ENCODE measurements at regions not wholly inside any gene's neighbourhood (a gene's known extent, or its start where the extent isn't known, plus 50 kb on each side); places are given as distances from the start of the nearest gene placed in this dataset.

- H3K4me3 ChIP-seq (ENCODE audit: low read depth, low read length) = no peak overlapping the region
- H3K27ac ChIP-seq (ENCODE audit: low read depth, low read length) = no peak overlapping the region
- TF ChIP-seq CTCF (IDR thresholded peaks at IDR 0.05; ENCODE audit: low read depth, low read length) = no peak
- no peaks in the 10 kb centered on the region; the same call in 1 of the 2 replicates for H3K9me3 ChIP-seq (ENCODE audit: control insufficient read depth, insufficient read depth, low read length)
- DNase-seq (ENCODE audit: low read depth, low spot score) = no peak
- peaks cover 3% of the 10 kb centered on the region for H3K27me3 ChIP-seq (ENCODE audit: control insufficient read depth, insufficient read depth, low read length)
- CTCF ChIA-PET = no interaction called here
- POLR2A ChIA-PET = no interaction called here
Measured at GRCh38 chr2:236366049-236366387, 101.8 kb upstream of the ASB18 start.

DNA sequence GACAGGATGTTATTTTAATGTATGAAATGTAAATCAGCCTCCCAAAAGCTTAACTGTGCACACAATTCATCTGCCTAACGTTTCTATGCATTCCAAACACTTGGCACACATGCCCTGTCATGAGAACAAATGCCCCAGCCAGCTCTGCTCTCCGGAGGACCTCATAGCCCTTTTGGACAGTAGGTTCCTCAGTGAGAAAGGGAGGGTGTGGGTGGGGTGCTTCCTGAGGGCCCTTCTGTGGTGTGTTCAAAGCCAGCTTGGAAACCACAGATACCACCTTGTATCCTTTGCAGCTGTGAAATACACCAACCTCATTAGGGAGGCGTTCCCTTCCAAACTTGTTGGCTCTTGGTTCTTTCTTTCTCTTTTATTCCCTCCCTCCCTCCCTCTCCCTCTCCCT is 102.2 kb upstream of the ASB18 start:
- CTCF ChIA-PET = no interaction called here
- no peak overlapping the region for H3K27ac ChIP-seq (ENCODE audit: low read depth, low read length)
- no peak for TF ChIP-seq CTCF (IDR thresholded peaks at IDR 0.05; ENCODE audit: low read depth, low read length)
- no peak overlapping the region for H3K4me3 ChIP-seq (ENCODE audit: low read depth, low read length)
- peaks cover 3% of the 10 kb centered on the region for H3K27me3 ChIP-seq (ENCODE audit: control insufficient read depth, insufficient read depth, low read length)
- POLR2A ChIA-PET = no interaction called here
- no peaks in the 10 kb centered on the region; the same call in 1 of the 2 replicates for H3K9me3 ChIP-seq (ENCODE audit: control insufficient read depth, insufficient read depth, low read length)
- no peak for DNase-seq (ENCODE audit: low read depth, low spot score)

DNA sequence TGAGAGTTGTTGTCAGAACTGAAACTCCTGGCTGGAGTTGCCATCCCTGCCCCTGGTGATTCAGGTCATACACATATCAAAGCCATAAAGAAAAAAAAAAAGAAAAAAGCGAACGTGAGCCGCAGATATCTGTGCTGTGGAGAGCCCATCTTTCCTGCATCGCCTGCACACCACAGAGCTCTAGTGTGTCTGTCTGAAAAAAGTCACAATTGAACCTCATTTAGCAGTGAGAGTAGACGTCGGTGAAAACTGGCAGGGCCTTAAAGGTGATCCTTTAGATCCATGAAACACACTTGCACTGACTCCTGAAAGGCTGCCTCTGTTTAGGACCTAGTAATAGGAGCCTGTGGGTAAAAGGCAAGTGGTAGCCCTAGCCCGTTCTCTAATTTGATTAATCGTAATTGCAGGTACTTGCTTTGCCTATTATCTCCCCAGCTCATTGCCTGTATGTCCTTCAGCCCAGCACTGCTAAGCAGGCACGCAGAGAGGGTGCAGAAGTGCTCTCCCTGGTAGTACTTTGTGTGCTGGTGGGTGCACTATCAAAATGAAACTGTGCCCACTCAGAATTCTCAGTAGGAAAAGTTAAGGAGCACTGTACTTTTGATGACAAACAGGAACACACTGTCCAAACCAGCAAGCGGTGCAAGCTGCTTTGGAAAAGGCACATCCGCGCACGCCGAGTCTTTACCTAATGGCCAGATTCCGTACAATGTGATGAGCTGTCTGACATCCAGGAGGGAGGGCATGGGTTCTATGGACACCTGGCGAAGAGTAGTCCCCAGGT is 103.5 kb upstream of the ASB18 start:
- CTCF ChIA-PET = interaction anchor here (1.0 kb wide), 1 partner anchor 15 kb away, joined by 3 read pairs; no protein-coding TSS in a partner anchor
- POLR2A ChIA-PET = no interaction called here
- DNase-seq (ENCODE audit: low read depth, low spot score) = no peak
- H3K9me3 ChIP-seq (ENCODE audit: control insufficient read depth, insufficient read depth, low read length) = no peaks in the 10 kb centered on the region; the same call in 1 of the 2 replicates
- H3K27ac ChIP-seq (ENCODE audit: low read depth, low read length) = no peak overlapping the region
- TF ChIP-seq CTCF (IDR thresholded peaks at IDR 0.05; ENCODE audit: low read depth, low read length) = no peak
- no peak overlapping the region for H3K4me3 ChIP-seq (ENCODE audit: low read depth, low read length)
- peaks cover 3% of the 10 kb centered on the region for H3K27me3 ChIP-seq (ENCODE audit: control insufficient read depth, insufficient read depth, low read length)

- H3K9me3 ChIP-seq (ENCODE audit: control insufficient read depth, insufficient read depth, low read length) = no peaks in the 10 kb centered on the region; the same call in 1 of the 2 replicates
- H3K4me3 ChIP-seq (ENCODE audit: low read depth, low read length) = no peak overlapping the region
- no peak for DNase-seq (ENCODE audit: low read depth, low spot score)
- H3K27me3 ChIP-seq (ENCODE audit: control insufficient read depth, insufficient read depth, low read length) = peaks cover 3% of the 10 kb centered on the region
- H3K27ac ChIP-seq (ENCODE audit: low read depth, low read length) = no peak overlapping the region
- CTCF ChIA-PET = no interaction called here
- POLR2A ChIA-PET = no interaction called here
- no peak for TF ChIP-seq CTCF (IDR thresholded peaks at IDR 0.05; ENCODE audit: low read depth, low read length)
Measured at GRCh38 chr2:236369661-236370062, 105.5 kb upstream of the ASB18 start.

DNA sequence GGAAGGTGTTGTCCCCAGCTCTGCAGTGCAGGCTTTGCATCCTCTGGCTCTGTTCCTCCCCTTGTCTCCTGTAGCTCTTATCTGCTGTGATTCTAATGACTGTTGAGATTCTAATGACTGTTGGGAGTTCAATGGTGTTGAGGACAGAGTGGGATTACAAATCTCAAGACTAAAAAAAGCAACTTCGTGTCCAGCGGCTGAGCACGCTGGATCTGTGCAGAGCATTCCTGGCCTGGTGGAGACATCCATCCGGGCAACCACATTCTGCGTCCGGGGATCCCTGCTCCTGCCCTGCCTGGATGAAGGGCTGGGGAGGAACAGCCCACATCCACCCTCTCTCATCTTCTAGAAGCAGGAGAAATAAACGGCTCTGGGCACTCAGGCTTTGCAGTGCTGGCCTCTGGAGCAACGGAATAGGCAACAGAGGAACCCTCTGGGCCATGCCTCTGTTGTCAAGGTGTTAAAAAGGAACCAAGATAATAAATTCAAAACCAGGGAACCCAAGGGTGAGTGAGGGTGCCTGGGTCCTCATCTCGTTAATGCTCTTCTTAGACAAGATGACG is 106.7 kb upstream of the ASB18 start:
- POLR2A ChIA-PET = no interaction called here
- DNase-seq (ENCODE audit: low read depth, low spot score) = no peak

More for the DNA sequence above, 106.7 kb upstream of the ASB18 start:
- Histone ChIP-seq H3K9me3 (ENCODE audit: control insufficient read depth, insufficient read depth, low read length) (no peaks in the 10 kb centered on the region), H3K27me3 (ENCODE audit: control insufficient read depth, insufficient read depth, low read length) (peaks cover 3% of the 10 kb centered on the region), H3K4me3 (ENCODE audit: low read depth, low read length) (no peak overlapping the region), H3K27ac (ENCODE audit: low read depth, low read length) (no peak overlapping the region)
- no peak for TF ChIP-seq CTCF (IDR thresholded peaks at IDR 0.05; ENCODE audit: low read depth, low read length)
- CTCF ChIA-PET = no interaction called here

Data from AG04450 (cell line).